Vagina (tissue), 2 donors: ENCODE measurements at regions not wholly inside any gene's neighbourhood (a gene's known extent, or its start where the extent isn't known, plus 50 kb on each side); places are given as distances from the start of the nearest gene placed in this dataset.

ENCODE experiments used
- POLR2A ChIP-seq, 2 donors: fragments of 450-650 bp; IDR thresholded peaks; one replicate each; pipeline ENCODE4 v1.6.1; 2017; ENCODE audit warnings: antibody characterized with exemption in 2 of 2, mild to moderate bottlenecking in 2 of 2, moderate library complexity in 2 of 2
- POLR2AphosphoS5 ChIP-seq, 2 donors: sonication (generic); formaldehyde crosslinking; IDR thresholded peaks; one replicate each; pipeline ENCODE4 v1.9.0; 2017; ENCODE audit warnings: antibody characterized with exemption in 2 of 2, mild to moderate bottlenecking in 2 of 2, low read depth in 1 of 2; ENCODE audit not compliant: insufficient read depth in 1 of 2
- TF ChIP-seq, protein P1 (sequence below), 3 experiments: fragments of 450-650 bp in 2 of 3; fragments of 200-600 bp in 1 of 3; sonication (generic) in 1 of 3; IDR thresholded peaks; one replicate each; pipeline ENCODE4 v1.5.1; 2017 to 2019; ENCODE audit warnings: antibody characterized with exemption in 3 of 3, mild to moderate bottlenecking in 2 of 3, moderate library complexity in 2 of 3

DNA sequence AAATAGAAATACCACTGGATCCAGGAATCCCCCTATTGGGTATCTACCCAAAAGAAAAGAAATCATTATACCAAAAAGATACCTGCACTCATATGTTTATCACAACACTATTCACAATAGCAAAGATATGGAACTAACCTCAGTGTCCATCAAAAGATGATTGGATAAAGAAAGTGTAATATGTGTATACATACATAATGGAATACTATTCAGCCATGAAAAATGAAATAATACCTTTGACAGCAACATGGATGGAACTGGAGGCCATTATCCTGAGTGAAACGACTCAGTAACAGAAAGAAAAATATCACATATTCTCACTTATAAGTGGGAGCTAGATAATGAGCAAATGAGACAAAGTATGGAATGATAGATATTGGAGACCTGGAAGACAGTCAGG is 74.2 kb upstream of the TLR3 start:
- TF ChIP-seq, protein P1, sequence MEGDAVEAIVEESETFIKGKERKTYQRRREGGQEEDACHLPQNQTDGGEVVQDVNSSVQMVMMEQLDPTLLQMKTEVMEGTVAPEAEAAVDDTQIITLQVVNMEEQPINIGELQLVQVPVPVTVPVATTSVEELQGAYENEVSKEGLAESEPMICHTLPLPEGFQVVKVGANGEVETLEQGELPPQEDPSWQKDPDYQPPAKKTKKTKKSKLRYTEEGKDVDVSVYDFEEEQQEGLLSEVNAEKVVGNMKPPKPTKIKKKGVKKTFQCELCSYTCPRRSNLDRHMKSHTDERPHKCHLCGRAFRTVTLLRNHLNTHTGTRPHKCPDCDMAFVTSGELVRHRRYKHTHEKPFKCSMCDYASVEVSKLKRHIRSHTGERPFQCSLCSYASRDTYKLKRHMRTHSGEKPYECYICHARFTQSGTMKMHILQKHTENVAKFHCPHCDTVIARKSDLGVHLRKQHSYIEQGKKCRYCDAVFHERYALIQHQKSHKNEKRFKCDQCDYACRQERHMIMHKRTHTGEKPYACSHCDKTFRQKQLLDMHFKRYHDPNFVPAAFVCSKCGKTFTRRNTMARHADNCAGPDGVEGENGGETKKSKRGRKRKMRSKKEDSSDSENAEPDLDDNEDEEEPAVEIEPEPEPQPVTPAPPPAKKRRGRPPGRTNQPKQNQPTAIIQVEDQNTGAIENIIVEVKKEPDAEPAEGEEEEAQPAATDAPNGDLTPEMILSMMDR (IDR thresholded peaks at IDR 0.05) = no peak
- TF ChIP-seq POLR2A (IDR thresholded peaks at IDR 0.05) (no peak), POLR2AphosphoS5 (IDR thresholded peaks at IDR 0.05; ENCODE audit: insufficient read depth in 1 of 2, low read depth in 1 of 2) (no peak)
